ENCODE measurements at regions not wholly inside any gene's neighbourhood (a gene's known extent, or its start where the extent isn't known, plus 50 kb on each side); places are given as distances from the start of the nearest gene placed in this dataset.

DNA sequence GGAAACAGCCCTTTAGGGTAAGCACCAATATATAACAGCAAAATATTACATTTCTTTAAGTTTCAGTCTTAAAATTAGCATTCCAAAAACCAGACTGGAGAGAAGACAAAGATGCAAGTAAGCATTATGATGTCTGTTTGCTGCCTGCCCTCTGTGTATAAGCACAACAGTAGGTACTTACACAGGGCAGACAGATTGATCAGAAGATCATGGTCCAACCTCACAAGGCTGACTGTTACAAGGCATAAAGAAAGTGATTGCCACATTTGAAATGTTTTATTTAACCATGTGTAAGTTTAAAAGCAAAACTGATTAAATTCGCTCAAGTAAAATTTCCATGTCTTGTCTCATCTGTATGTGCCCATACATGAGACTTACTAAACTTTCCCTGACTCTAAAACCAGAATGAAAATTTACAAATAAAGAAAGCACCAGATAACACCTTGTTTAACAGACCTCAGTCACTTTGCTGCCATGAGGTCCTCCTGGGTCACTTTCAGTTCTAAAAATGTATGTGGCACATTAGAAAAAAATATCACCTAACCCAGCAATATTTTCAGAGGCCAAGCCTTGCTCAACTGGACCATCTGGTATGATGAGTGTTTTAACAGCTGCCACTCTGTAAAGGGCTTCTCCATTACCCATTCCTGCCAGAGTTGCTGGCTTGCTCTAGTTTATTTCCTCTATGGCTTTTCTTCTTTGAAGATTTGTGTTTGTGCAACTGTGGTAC, 297.0 kb downstream of the RBM26 start:
- no peak overlapping the region for H2AFZ ChIP-seq (ENCODE audit: low read depth, low read length)
- no peaks in the 10 kb centered on the region for H3K27me3 ChIP-seq (ENCODE audit: insufficient read depth, low read length)
- Mint-ChIP-seq H3K9me3 (ENCODE audit: unreplicated experiment) (no peaks in the 10 kb centered on the region), H3K27ac (ENCODE audit: unreplicated experiment) (no peak overlapping the region), H3K4me3 (ENCODE audit: unreplicated experiment) (no peak overlapping the region), H3K36me3 (ENCODE audit: low read depth, unreplicated experiment) (no peaks in the 10 kb centered on the region), H3K27me3 (ENCODE audit: low read depth, unreplicated experiment) (no peaks in the 10 kb centered on the region), H3K4me1 (ENCODE audit: low read depth, unreplicated experiment) (no peaks in the 10 kb centered on the region)
- no peak overlapping the region for H3K4me3 ChIP-seq (ENCODE audit: insufficient read depth, low read depth, low read length)
- H3K36me3 ChIP-seq (ENCODE audit: insufficient read depth, low read length), result no peaks in the 10 kb centered on the region
- DNase-seq (ENCODE audit: low read depth), result no peak
- H3K4me1 ChIP-seq (ENCODE audit: insufficient read depth, low read length), result no peaks in the 10 kb centered on the region
- H3K27ac ChIP-seq (ENCODE audit: low read depth, low read length), result no peak overlapping the region
- H3K79me2 ChIP-seq (ENCODE audit: insufficient read depth, low read length), result no peaks in the 10 kb centered on the region
- TF ChIP-seq, protein P1, sequence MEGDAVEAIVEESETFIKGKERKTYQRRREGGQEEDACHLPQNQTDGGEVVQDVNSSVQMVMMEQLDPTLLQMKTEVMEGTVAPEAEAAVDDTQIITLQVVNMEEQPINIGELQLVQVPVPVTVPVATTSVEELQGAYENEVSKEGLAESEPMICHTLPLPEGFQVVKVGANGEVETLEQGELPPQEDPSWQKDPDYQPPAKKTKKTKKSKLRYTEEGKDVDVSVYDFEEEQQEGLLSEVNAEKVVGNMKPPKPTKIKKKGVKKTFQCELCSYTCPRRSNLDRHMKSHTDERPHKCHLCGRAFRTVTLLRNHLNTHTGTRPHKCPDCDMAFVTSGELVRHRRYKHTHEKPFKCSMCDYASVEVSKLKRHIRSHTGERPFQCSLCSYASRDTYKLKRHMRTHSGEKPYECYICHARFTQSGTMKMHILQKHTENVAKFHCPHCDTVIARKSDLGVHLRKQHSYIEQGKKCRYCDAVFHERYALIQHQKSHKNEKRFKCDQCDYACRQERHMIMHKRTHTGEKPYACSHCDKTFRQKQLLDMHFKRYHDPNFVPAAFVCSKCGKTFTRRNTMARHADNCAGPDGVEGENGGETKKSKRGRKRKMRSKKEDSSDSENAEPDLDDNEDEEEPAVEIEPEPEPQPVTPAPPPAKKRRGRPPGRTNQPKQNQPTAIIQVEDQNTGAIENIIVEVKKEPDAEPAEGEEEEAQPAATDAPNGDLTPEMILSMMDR (IDR thresholded peaks at IDR 0.05; ENCODE audit: insufficient read depth, low read depth, low read length), result no peak
- TF ChIP-seq EZH2 (IDR thresholded peaks at IDR 0.05; ENCODE audit: insufficient read depth, low read length), result no peak
- no peaks in the 10 kb centered on the region for H4K20me1 ChIP-seq (ENCODE audit: insufficient read depth, low read length)
- no peak for FAIRE-seq
- no peak overlapping the region for H3K4me2 ChIP-seq (ENCODE audit: low read length)
- H3K9me3 ChIP-seq (ENCODE audit: insufficient read depth, low read depth, low read length), result no peaks in the 10 kb centered on the region
- no peak overlapping the region for H3K9ac ChIP-seq (ENCODE audit: low read length)

DNA sequence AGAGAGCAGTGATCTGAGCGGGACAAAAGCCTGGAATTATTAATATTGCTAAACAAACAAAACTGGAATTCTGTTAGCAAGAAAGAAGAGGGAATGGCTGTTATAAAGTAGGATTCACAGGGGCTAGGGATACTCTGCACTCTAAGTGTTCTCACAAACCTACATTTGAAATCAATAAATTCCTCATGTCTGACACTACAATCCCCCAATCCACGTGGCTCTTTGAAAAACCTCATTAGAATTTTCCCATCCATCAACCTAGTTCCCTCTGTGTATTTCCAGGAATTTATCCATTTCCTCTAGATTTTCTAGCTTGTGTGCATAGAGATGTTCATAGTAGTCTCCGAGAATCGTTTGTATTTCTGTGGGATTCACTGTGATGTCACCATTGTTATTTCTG, 307.5 kb downstream of the RBM26 start:
- TF ChIP-seq, protein P1 (IDR thresholded peaks at IDR 0.05; ENCODE audit: insufficient read depth, low read depth, low read length), result no peak
- TF ChIP-seq EZH2 (IDR thresholded peaks at IDR 0.05; ENCODE audit: insufficient read depth, low read length), result no peak
- Histone ChIP-seq H3K27me3 (ENCODE audit: insufficient read depth, low read length) (no peaks in the 10 kb centered on the region), H3K36me3 (ENCODE audit: insufficient read depth, low read length) (no peaks in the 10 kb centered on the region), H3K4me2 (ENCODE audit: low read length) (no peak overlapping the region), H3K4me1 (ENCODE audit: insufficient read depth, low read length) (no peaks in the 10 kb centered on the region), H3K9me3 (ENCODE audit: insufficient read depth, low read depth, low read length) (no peaks in the 10 kb centered on the region), H4K20me1 (ENCODE audit: insufficient read depth, low read length) (no peaks in the 10 kb centered on the region), H3K79me2 (ENCODE audit: insufficient read depth, low read length) (no peaks in the 10 kb centered on the region), H2AFZ (ENCODE audit: low read depth, low read length) (no peak overlapping the region), H3K9ac (ENCODE audit: low read length) (no peak overlapping the region), H3K4me3 (ENCODE audit: insufficient read depth, low read depth, low read length) (no peak overlapping the region), H3K27ac (ENCODE audit: low read depth, low read length) (no peak overlapping the region)
- Mint-ChIP-seq H3K27me3 (ENCODE audit: low read depth, unreplicated experiment) (no peaks in the 10 kb centered on the region), H3K4me1 (ENCODE audit: low read depth, unreplicated experiment) (peaks cover 3% of the 10 kb centered on the region), H3K36me3 (ENCODE audit: low read depth, unreplicated experiment) (no peaks in the 10 kb centered on the region), H3K9me3 (ENCODE audit: unreplicated experiment) (no peaks in the 10 kb centered on the region), H3K27ac (ENCODE audit: unreplicated experiment) (no peak overlapping the region), H3K4me3 (ENCODE audit: unreplicated experiment) (no peak overlapping the region)
- DNase-seq (ENCODE audit: low read depth) (no peak), FAIRE-seq (no peak)

DNA sequence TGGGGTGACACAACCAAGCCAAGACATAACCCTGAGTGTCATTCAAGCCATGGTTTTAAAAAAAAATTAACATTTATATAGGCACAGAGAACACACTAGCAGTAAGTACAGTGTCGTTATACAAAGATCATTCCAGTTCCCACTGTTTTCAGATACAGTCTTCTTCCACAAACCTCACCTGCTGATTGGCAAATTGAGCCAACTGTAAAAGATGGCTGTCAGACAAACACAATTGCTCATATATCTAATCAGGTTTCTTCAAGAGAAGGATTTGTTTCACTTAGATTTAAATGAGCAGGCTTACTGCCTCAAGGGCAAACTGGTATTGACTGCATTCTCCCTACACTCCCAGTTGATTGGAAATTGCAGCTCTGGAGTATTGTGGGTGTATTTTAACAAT, 308.9 kb downstream of the RBM26 start:
- Mint-ChIP-seq H3K4me3 (ENCODE audit: unreplicated experiment) (no peak overlapping the region), H3K4me1 (ENCODE audit: low read depth, unreplicated experiment) (peaks cover 3% of the 10 kb centered on the region), H3K27me3 (ENCODE audit: low read depth, unreplicated experiment) (no peaks in the 10 kb centered on the region), H3K27ac (ENCODE audit: unreplicated experiment) (no peak overlapping the region), H3K9me3 (ENCODE audit: unreplicated experiment) (no peaks in the 10 kb centered on the region), H3K36me3 (ENCODE audit: low read depth, unreplicated experiment) (no peaks in the 10 kb centered on the region)
- Histone ChIP-seq H3K27me3 (ENCODE audit: insufficient read depth, low read length) (no peaks in the 10 kb centered on the region), H4K20me1 (ENCODE audit: insufficient read depth, low read length) (no peaks in the 10 kb centered on the region), H3K9ac (ENCODE audit: low read length) (no peak overlapping the region), H3K27ac (ENCODE audit: low read depth, low read length) (no peak overlapping the region), H3K4me3 (ENCODE audit: insufficient read depth, low read depth, low read length) (no peak overlapping the region), H3K4me2 (ENCODE audit: low read length) (no peak overlapping the region), H3K36me3 (ENCODE audit: insufficient read depth, low read length) (no peaks in the 10 kb centered on the region), H3K9me3 (ENCODE audit: insufficient read depth, low read depth, low read length) (no peaks in the 10 kb centered on the region), H3K4me1 (ENCODE audit: insufficient read depth, low read length) (no peaks in the 10 kb centered on the region), H3K79me2 (ENCODE audit: insufficient read depth, low read length) (no peaks in the 10 kb centered on the region), H2AFZ (ENCODE audit: low read depth, low read length) (no peak overlapping the region)
- FAIRE-seq, result no peak
- DNase-seq (ENCODE audit: low read depth), result no peak
- TF ChIP-seq, protein P1 (IDR thresholded peaks at IDR 0.05; ENCODE audit: insufficient read depth, low read depth, low read length), result no peak
- no peak for TF ChIP-seq EZH2 (IDR thresholded peaks at IDR 0.05; ENCODE audit: insufficient read depth, low read length)

All from astrocyte (in vitro differentiated cells and primary cell).